H9 (cell line): ENCODE measurements at regions not wholly inside any gene's neighbourhood (a gene's known extent, or its start where the extent isn't known, plus 50 kb on each side); places are given as distances from the start of the nearest gene placed in this dataset.

Experiments used
- DNase-seq: peaks from one replicate; pipeline ENCODE4 v3.0.0-alpha.2; 2017
- H2AFZ ChIP-seq: one replicate; pipeline ENCODE4 v1.6.1; 2013; ENCODE audit warnings: mild to moderate bottlenecking, low read length, control low read depth, moderate library complexity
- H2AK5ac ChIP-seq: 2 replicates; pipeline ENCODE4 v1.6.1; 2013; ENCODE audit warnings: low read length, control low read depth, mixed read lengths; ENCODE audit not compliant: insufficient read length
- H2BK120ac ChIP-seq: one replicate; pipeline ENCODE4 v1.6.1; 2013; ENCODE audit warnings: low read depth, mild to moderate bottlenecking, low read length, control low read depth, inconsistent platforms; ENCODE audit not compliant: poor library complexity, severe bottlenecking
- H2BK12ac ChIP-seq: 2 replicates; pipeline ENCODE4 v1.6.1; 2013; ENCODE audit warnings: low read length, control low read depth, mixed read lengths, low read depth; ENCODE audit not compliant: insufficient read length
- H2BK15ac ChIP-seq: 2 replicates; pipeline ENCODE4 v1.6.1; 2013; ENCODE audit warnings: low read depth, low read length, control low read depth
- H2BK20ac ChIP-seq: one replicate; pipeline ENCODE4 v1.6.1; 2013; ENCODE audit warnings: low read depth, mild to moderate bottlenecking, low read length, control low read depth, inconsistent platforms; ENCODE audit not compliant: poor library complexity, severe bottlenecking
- H2BK5ac ChIP-seq: 2 replicates; pipeline ENCODE4 v1.6.1; 2013; ENCODE audit warnings: low read length, control low read depth, mixed read lengths; ENCODE audit not compliant: insufficient read length
- H3K14ac ChIP-seq: 2 replicates; pipeline ENCODE4 v1.6.1; 2013; ENCODE audit warnings: low read length, control low read depth; ENCODE audit not compliant: insufficient read depth
- H3K18ac ChIP-seq: 2 replicates; pipeline ENCODE4 v1.6.1; 2013; ENCODE audit warnings: low read depth, mild to moderate bottlenecking, mixed read lengths, low read length, control low read depth; ENCODE audit not compliant: insufficient read length
- H3K23ac ChIP-seq: 2 replicates; pipeline ENCODE4 v1.6.1; 2013; ENCODE audit warnings: low read length, control low read depth, mixed read lengths, low read depth; ENCODE audit not compliant: insufficient read length
- H3K23me2 ChIP-seq: 2 replicates; pipeline ENCODE4 v1.6.1; 2013; ENCODE audit warnings: low read depth, mild to moderate bottlenecking, mixed read lengths, low read length, control low read depth; ENCODE audit not compliant: insufficient read length, poor library complexity, severe bottlenecking
- H3K27ac ChIP-seq: 2 replicates; pipeline ENCODE4 v1.5.1; 2013; ENCODE audit warnings: low read length, control low read depth, mixed read lengths, low read depth; ENCODE audit not compliant: insufficient read length
- H3K27me3 ChIP-seq: 2 replicates; pipeline ENCODE4 v1.6.1; 2013; ENCODE audit warnings: low read length, control low read depth, inconsistent platforms; ENCODE audit not compliant: insufficient read depth
- H3K4ac ChIP-seq: 2 replicates; pipeline ENCODE4 v1.6.1; 2013; ENCODE audit warnings: low read depth, mild to moderate bottlenecking, control low read depth, inconsistent platforms, low read length, moderate library complexity
- H3K4me1 ChIP-seq: 2 replicates; pipeline ENCODE4 v1.6.1; 2013; ENCODE audit warnings: low read length, control low read depth, inconsistent platforms; ENCODE audit not compliant: insufficient read depth
- H3K4me2 ChIP-seq: 2 replicates; pipeline ENCODE4 v1.6.1; 2013; ENCODE audit warnings: low read length, control low read depth, mixed read lengths; ENCODE audit not compliant: insufficient read length, insufficient read depth
- H3K56ac ChIP-seq: 2 replicates; pipeline ENCODE4 v1.6.1; 2013; ENCODE audit warnings: low read depth, mild to moderate bottlenecking, mixed read lengths, low read length, control low read depth; ENCODE audit not compliant: insufficient read length
- H3K79me1 ChIP-seq: 2 replicates; pipeline ENCODE4 v1.6.1; 2013; ENCODE audit warnings: low read depth, mild to moderate bottlenecking, moderate library complexity, low read length, control low read depth, inconsistent platforms; ENCODE audit not compliant: insufficient read depth, poor library complexity, severe bottlenecking
- H3K79me2 ChIP-seq: 2 replicates; pipeline ENCODE4 v1.6.1; 2013; ENCODE audit warnings: low read length, control low read depth, inconsistent platforms; ENCODE audit not compliant: insufficient read depth
- H3K9ac ChIP-seq: 2 replicates; pipeline ENCODE4 v1.6.1; 2013; ENCODE audit warnings: low read length, control low read depth, mixed read lengths; ENCODE audit not compliant: insufficient read length; ENCODE audit errors: extremely low read depth
- H3K9me3 ChIP-seq: one replicate; pipeline ENCODE4 v1.6.1; 2013; ENCODE audit warnings: low read depth, low read length, inconsistent platforms; ENCODE audit not compliant: control insufficient read depth
- H3T11ph ChIP-seq: one replicate; pipeline ENCODE4 v1.6.1; 2013; ENCODE audit warnings: mild to moderate bottlenecking, low read length, control low read depth, inconsistent platforms
- H4K20me1 ChIP-seq: one replicate; pipeline ENCODE4 v1.6.1; 2013; ENCODE audit not compliant: control insufficient read depth, insufficient read length, insufficient read depth
- H4K5ac ChIP-seq: 2 replicates; pipeline ENCODE4 v1.6.1; 2013; ENCODE audit warnings: low read depth, mild to moderate bottlenecking, mixed read lengths, low read length, control low read depth; ENCODE audit not compliant: insufficient read length
- H4K8ac ChIP-seq: replicated peaks from 2 replicates; pipeline ENCODE4 v1.6.1; 2013; ENCODE audit warnings: low read length, control low read depth, mixed read lengths, low read depth; ENCODE audit not compliant: insufficient read length
- H4K91ac ChIP-seq: 2 replicates; pipeline ENCODE4 v1.6.1; 2013; ENCODE audit warnings: low read depth, mild to moderate bottlenecking, moderate library complexity, mixed read lengths, low read length, control low read depth; ENCODE audit not compliant: insufficient read length
- H3K27ac Mint-ChIP-seq, 3 experiments: 2 replicates in 2 of 3; 3 replicates in 1 of 3; pipeline ENCODE4 v1.8.0; 2020 to 2021; ENCODE audit warnings: mixed read lengths in 3 of 3, mild to moderate bottlenecking in 1 of 3, moderate library complexity in 1 of 3
- H3K27me3 Mint-ChIP-seq: 2 replicates; pipeline ENCODE4 v1.8.0; 2021; ENCODE audit warnings: low read depth, mild to moderate bottlenecking, moderate library complexity, mixed read lengths
- H3K36me3 Mint-ChIP-seq, 3 experiments: 2 replicates in 2 of 3; 3 replicates in 1 of 3; pipeline ENCODE4 v1.8.0; 2020 to 2021; ENCODE audit warnings: low read depth in 3 of 3, mixed read lengths in 3 of 3; ENCODE audit not compliant: insufficient read depth in 1 of 3
- H3K4me1 Mint-ChIP-seq, 2 experiments: 2 replicates each; pipeline ENCODE4 v1.8.0; 2020; ENCODE audit warnings: mixed read lengths in 2 of 2
- H3K4me3 Mint-ChIP-seq, 2 experiments: 2 replicates in 1 of 2; 3 replicates in 1 of 2; pipeline ENCODE4 v1.8.0; 2020 to 2021; ENCODE audit warnings: mild to moderate bottlenecking in 2 of 2, mixed read lengths in 2 of 2, moderate library complexity in 1 of 2
- H3K9me3 Mint-ChIP-seq, 2 experiments: 2 replicates in 1 of 2; 3 replicates in 1 of 2; pipeline ENCODE4 v1.8.0; 2020; ENCODE audit warnings: mild to moderate bottlenecking in 2 of 2, mixed read lengths in 2 of 2, moderate library complexity in 1 of 2
- WGBS: extraction: QIAGEN DNeasy Blood & Tissue Kit; methylation state at CpG from one replicate; pipeline ENCODE4 v1.1.7; 2013; ENCODE audit warnings: missing lambda C conversion rate, low lambda C conversion rate, mixed read lengths; ENCODE audit not compliant: insufficient read length; ENCODE audit errors: extremely low coverage; 5-methylcytosine and 5-hydroxymethylcytosine counted together
- TF ChIP-seq, protein P1 (sequence below): fragments of 200-600 bp; sonication (generic); conservative IDR thresholded peaks from 3 replicates; pipeline ENCODE4 v1.8.0; 2021; ENCODE audit warnings: antibody characterized with exemption, mild to moderate bottlenecking

DNA sequence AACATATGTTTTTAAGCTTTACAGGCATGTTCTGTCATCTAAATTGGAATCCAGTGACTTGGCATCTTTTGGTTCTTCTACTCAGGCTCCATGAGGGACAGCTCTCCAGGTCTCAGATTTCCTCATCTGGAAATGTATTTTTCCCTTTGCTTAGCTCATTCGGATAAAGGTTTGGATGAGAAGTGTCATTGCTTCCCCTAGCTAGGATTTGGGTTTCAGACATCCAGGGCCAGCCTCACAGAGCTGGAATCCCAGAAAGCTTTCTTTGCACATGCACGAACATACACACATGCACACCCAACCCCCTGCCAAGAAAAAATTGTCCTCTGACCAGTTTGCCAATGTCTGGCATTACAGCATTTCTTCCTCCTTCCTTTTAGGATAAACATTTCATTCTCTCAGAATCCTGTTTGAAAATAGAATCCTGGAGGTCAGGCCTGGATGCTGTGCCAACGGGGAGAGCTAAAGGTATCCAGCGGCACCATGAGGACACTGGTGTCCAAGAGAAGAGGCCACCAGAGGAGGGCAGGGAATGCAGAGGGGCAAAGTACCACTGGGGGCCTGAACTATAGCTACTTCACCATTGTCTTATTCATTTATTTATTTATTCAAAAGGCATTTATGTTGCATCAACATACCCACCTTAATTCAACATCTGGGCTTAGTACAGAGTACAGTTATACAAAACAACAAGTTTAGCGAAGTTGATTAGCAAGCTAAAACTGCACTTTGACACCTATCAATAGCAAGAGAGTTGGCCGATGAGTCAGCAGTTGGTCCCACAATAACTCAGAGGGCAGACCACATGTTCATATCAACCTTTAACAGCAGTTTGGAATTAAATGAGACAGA is 97.9 kb upstream of the ATL2 start:
- H3K9me3 ChIP-seq: no peaks in the 10 kb centered on the region

More for the DNA sequence above, 97.9 kb upstream of the ATL2 start:
- no peak overlapping the region for H3K27ac Mint-ChIP-seq
- Histone ChIP-seq H4K20me1 (no peaks in the 10 kb centered on the region), H3K79me2 (no peaks in the 10 kb centered on the region), H3K23ac (no peak overlapping the region), H3K56ac (no peak overlapping the region), H3K18ac (no peak overlapping the region), H3K4ac (no peak overlapping the region), H2AK5ac (no peak overlapping the region), H3K14ac (no peak overlapping the region), H3K9ac (no peak overlapping the region), H2BK15ac (no peak overlapping the region), H2BK120ac (no peak overlapping the region), H4K91ac (no peak overlapping the region), H4K8ac (no peak overlapping the region), H2BK20ac (no peak overlapping the region), H3T11ph (no peak overlapping the region), H3K4me1 (no peaks in the 10 kb centered on the region), H3K4me2 (no peak overlapping the region), H2BK5ac (no peak overlapping the region), H2AFZ (no peak overlapping the region), H3K23me2 (no peaks in the 10 kb centered on the region), H4K5ac (no peak overlapping the region), H3K27me3 (no peaks in the 10 kb centered on the region), H3K27ac (no peak overlapping the region), H3K79me1 (no peaks in the 10 kb centered on the region), H2BK12ac (no peak overlapping the region)
- peaks cover 4% of the 10 kb centered on the region; the same call in 1 of the 2 replicates for H3K27me3 Mint-ChIP-seq
- peaks cover 9% of the 10 kb centered on the region in 2 experiments for H3K4me1 Mint-ChIP-seq
- peaks cover 4 to 5% of the 10 kb centered on the region in 2 experiments for H3K9me3 Mint-ChIP-seq
- TF ChIP-seq, protein P1, sequence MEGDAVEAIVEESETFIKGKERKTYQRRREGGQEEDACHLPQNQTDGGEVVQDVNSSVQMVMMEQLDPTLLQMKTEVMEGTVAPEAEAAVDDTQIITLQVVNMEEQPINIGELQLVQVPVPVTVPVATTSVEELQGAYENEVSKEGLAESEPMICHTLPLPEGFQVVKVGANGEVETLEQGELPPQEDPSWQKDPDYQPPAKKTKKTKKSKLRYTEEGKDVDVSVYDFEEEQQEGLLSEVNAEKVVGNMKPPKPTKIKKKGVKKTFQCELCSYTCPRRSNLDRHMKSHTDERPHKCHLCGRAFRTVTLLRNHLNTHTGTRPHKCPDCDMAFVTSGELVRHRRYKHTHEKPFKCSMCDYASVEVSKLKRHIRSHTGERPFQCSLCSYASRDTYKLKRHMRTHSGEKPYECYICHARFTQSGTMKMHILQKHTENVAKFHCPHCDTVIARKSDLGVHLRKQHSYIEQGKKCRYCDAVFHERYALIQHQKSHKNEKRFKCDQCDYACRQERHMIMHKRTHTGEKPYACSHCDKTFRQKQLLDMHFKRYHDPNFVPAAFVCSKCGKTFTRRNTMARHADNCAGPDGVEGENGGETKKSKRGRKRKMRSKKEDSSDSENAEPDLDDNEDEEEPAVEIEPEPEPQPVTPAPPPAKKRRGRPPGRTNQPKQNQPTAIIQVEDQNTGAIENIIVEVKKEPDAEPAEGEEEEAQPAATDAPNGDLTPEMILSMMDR: no peak
- DNase-seq: no peak
- no CpG with 5 or more reads among the region's 6 CpGs for WGBS
- H3K4me3 Mint-ChIP-seq: no peak overlapping the region
- peaks cover 0 to 2% (median 2%) of the 10 kb centered on the region in 3 experiments; a peak in 3 of 7 replicates for H3K36me3 Mint-ChIP-seq
